Body of pancreas (tissue), 4 donors: ENCODE measurements at regions not wholly inside any gene's neighbourhood (a gene's known extent, or its start where the extent isn't known, plus 50 kb on each side); places are given as distances from the start of the nearest gene placed in this dataset.

Experiments used
- POLR2A ChIP-seq, 3 donors: fragments of 450-650 bp; IDR thresholded peaks; one replicate each; pipeline ENCODE4 v1.6.1; 2016; ENCODE audit warnings: antibody characterized with exemption in 3 of 3, mild to moderate bottlenecking in 2 of 3
- TF ChIP-seq, protein P1 (sequence below), 7 experiments: fragments of 450-650 bp in 4 of 7; fragments of 200-600 bp in 3 of 7; sonication (generic) in 3 of 7; IDR thresholded peaks; one replicate each; pipeline ENCODE4 v1.5.1; 2016 to 2019; ENCODE audit warnings: antibody characterized with exemption in 7 of 7

DNA sequence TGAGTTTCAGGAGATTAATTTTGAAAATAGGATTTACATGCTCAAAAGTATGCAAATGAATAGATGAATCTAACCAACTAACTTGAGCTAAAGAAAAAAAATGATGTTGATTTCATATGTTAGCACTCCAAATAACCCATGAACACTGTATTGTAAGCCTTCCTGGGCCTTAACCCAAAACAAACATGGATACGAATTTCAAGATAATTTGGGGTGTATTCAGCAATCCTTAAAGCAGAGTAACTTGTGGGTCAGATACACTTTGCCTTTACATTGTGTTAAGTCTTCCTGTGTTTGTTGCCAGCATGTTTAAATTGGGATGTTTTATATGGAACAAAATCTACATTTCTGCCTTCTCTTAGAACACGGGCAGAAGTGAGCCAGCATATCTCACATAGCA lies 124.2 kb upstream of the WDR11 start:
- TF ChIP-seq, protein P1, sequence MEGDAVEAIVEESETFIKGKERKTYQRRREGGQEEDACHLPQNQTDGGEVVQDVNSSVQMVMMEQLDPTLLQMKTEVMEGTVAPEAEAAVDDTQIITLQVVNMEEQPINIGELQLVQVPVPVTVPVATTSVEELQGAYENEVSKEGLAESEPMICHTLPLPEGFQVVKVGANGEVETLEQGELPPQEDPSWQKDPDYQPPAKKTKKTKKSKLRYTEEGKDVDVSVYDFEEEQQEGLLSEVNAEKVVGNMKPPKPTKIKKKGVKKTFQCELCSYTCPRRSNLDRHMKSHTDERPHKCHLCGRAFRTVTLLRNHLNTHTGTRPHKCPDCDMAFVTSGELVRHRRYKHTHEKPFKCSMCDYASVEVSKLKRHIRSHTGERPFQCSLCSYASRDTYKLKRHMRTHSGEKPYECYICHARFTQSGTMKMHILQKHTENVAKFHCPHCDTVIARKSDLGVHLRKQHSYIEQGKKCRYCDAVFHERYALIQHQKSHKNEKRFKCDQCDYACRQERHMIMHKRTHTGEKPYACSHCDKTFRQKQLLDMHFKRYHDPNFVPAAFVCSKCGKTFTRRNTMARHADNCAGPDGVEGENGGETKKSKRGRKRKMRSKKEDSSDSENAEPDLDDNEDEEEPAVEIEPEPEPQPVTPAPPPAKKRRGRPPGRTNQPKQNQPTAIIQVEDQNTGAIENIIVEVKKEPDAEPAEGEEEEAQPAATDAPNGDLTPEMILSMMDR (IDR thresholded peaks at IDR 0.05), result no peak
- no peak for TF ChIP-seq POLR2A (IDR thresholded peaks at IDR 0.05)
